Activated CD8-positive, alpha-beta memory T cell treated with anti-CD3 and anti-CD28 coated beads, Interleukin-2, amount 10 ng/mL, durations not matched to agents 7 days and 5 days (primary cell): ENCODE measurements at regions not wholly inside any gene's neighbourhood (a gene's known extent, or its start where the extent isn't known, plus 50 kb on each side); places are given as distances from the start of the nearest gene placed in this dataset.
"Not testable (repeated sequence)": the region's sequence is repeated elsewhere in the genome, so short reads cannot be mapped to it uniquely, and the experiment has no call there.

ENCODE experiments used
- ATAC-seq: fragments of 150-1000 bp; cut with Tn5 transposase; one replicate; pipeline ENCODE4 v1.10.0; 2021; ENCODE audit warnings: moderate library complexity
- CTCF ChIA-PET: fragments of 350-600 bp; sonication (Branson Sonifier 250); formaldehyde crosslinking; loops from one replicate; lab custom pipeline; 2021; ENCODE audit warnings: antibody characterized with exemption; lab: Charles Lee
- DNase-seq: peaks from one replicate; pipeline ENCODE4 v3.0.0-alpha.2; 2020
- H3K27ac Mint-ChIP-seq: one replicate; pipeline ENCODE4 v1.8.0; 2021; ENCODE audit warnings: mild to moderate bottlenecking, mixed read lengths
- H3K27me3 Mint-ChIP-seq: one replicate; pipeline ENCODE4 v1.8.0; 2021; ENCODE audit warnings: mixed read lengths
- H3K36me3 Mint-ChIP-seq: one replicate; pipeline ENCODE4 v1.8.0; 2021; ENCODE audit warnings: mild to moderate bottlenecking, mixed read lengths
- H3K4me1 Mint-ChIP-seq: one replicate; pipeline ENCODE4 v1.8.0; 2021; ENCODE audit warnings: mixed read lengths
- H3K4me3 Mint-ChIP-seq: one replicate; pipeline ENCODE4 v1.8.0; 2021; ENCODE audit warnings: mild to moderate bottlenecking, moderate library complexity, mixed read lengths
- H3K9me3 Mint-ChIP-seq: one replicate; pipeline ENCODE4 v1.8.0; 2022; ENCODE audit warnings: low read depth, mixed read lengths

- H3K27me3 Mint-ChIP-seq, DNase-seq, ATAC-seq, CTCF ChIA-PET, H3K36me3 Mint-ChIP-seq, H3K27ac Mint-ChIP-seq, H3K9me3 Mint-ChIP-seq, H3K4me3 Mint-ChIP-seq, H3K4me1 Mint-ChIP-seq: not testable (repeated sequence)
Observed at GRCh38 chr4:146104052-146104451, 71.5 kb upstream of the LSM6 start.

- Mint-ChIP-seq H3K4me3 (no peak overlapping the region), H3K27me3 (peaks cover 4% of the 10 kb centered on the region), H3K27ac (no peak overlapping the region), H3K9me3 (no peaks in the 10 kb centered on the region), H3K36me3 (no peaks in the 10 kb centered on the region), H3K4me1 (peaks cover 6% of the 10 kb centered on the region)
- no peak for DNase-seq
- CTCF ChIA-PET = no interaction called here
- no peak for ATAC-seq
Observed at GRCh38 chr4:146099585-146099984, 75.9 kb upstream of the LSM6 start.

GRCh38 chr4:146098978-146099377, 76.5 kb upstream of the LSM6 start:
- peaks cover 4% of the 10 kb centered on the region for H3K27me3 Mint-ChIP-seq
- H3K9me3 Mint-ChIP-seq = no peaks in the 10 kb centered on the region
- no peak for ATAC-seq
- CTCF ChIA-PET = no interaction called here
- no peak overlapping the region for H3K27ac Mint-ChIP-seq
- H3K4me1 Mint-ChIP-seq = peaks cover 6% of the 10 kb centered on the region
- H3K36me3 Mint-ChIP-seq = no peaks in the 10 kb centered on the region
- H3K4me3 Mint-ChIP-seq = no peak overlapping the region
- no peak for DNase-seq

GRCh38 chr4:146098397-146098796, 77.1 kb upstream of the LSM6 start:
- DNase-seq = no peak
- Mint-ChIP-seq H3K4me3 (no peak overlapping the region), H3K9me3 (no peaks in the 10 kb centered on the region), H3K4me1 (peaks cover 6% of the 10 kb centered on the region), H3K27me3 (peaks cover 4% of the 10 kb centered on the region), H3K27ac (no peak overlapping the region), H3K36me3 (no peaks in the 10 kb centered on the region)
- no peak for ATAC-seq
- CTCF ChIA-PET = no interaction called here

GRCh38 chr4:146096371-146096770, 79.1 kb upstream of the LSM6 start:
- Mint-ChIP-seq H3K36me3 (no peaks in the 10 kb centered on the region), H3K4me1 (peaks cover 6% of the 10 kb centered on the region), H3K4me3 (no peak overlapping the region), H3K27ac (no peak overlapping the region), H3K9me3 (no peaks in the 10 kb centered on the region), H3K27me3 (peaks cover 15% of the 10 kb centered on the region)
- ATAC-seq (no peak), DNase-seq (no peak)
- CTCF ChIA-PET = no interaction called here

GRCh38 chr4:146095860-146096259, 79.7 kb upstream of the LSM6 start:
- H3K4me1 Mint-ChIP-seq = peaks cover 6% of the 10 kb centered on the region
- no peak overlapping the region for H3K4me3 Mint-ChIP-seq
- H3K27ac Mint-ChIP-seq = no peak overlapping the region
- H3K9me3 Mint-ChIP-seq = no peaks in the 10 kb centered on the region
- CTCF ChIA-PET = interaction anchor here (0.8 to 1.6 kb wide), 7 partner anchors 10 to 1001 kb away, joined by 3 to 8 read pairs (median 4); no protein-coding TSS in a partner anchor
- no peaks in the 10 kb centered on the region for H3K36me3 Mint-ChIP-seq
- DNase-seq = no peak
- ATAC-seq = no peak
- H3K27me3 Mint-ChIP-seq = peaks cover 13% of the 10 kb centered on the region

GRCh38 chr4:146095091-146095690, 80.3 kb upstream of the LSM6 start:
- H3K9me3 Mint-ChIP-seq = no peaks in the 10 kb centered on the region
- CTCF ChIA-PET = interaction anchor here (0.6 to 1.6 kb wide), 10 partner anchors 9 to 1002 kb away, joined by 3 to 8 read pairs (median 3); no protein-coding TSS in a partner anchor
- ATAC-seq = no peak
- peaks cover 17% of the 10 kb centered on the region for H3K27me3 Mint-ChIP-seq
- peaks cover 6% of the 10 kb centered on the region for H3K4me1 Mint-ChIP-seq
- no peaks in the 10 kb centered on the region for H3K36me3 Mint-ChIP-seq
- no peak for DNase-seq
- H3K27ac Mint-ChIP-seq = no peak overlapping the region
- no peak overlapping the region for H3K4me3 Mint-ChIP-seq

- no peak overlapping the region for H3K27ac Mint-ChIP-seq
- DNase-seq (no peak), ATAC-seq (no peak)
- CTCF ChIA-PET = no interaction called here
- no peak overlapping the region for H3K4me3 Mint-ChIP-seq
- H3K36me3 Mint-ChIP-seq = no peaks in the 10 kb centered on the region
- H3K4me1 Mint-ChIP-seq = no peaks in the 10 kb centered on the region
- peaks cover 54% of the 10 kb centered on the region for H3K27me3 Mint-ChIP-seq
- no peaks in the 10 kb centered on the region for H3K9me3 Mint-ChIP-seq
Observed at GRCh38 chr4:146088690-146089089, 86.8 kb upstream of the LSM6 start.

GRCh38 chr4:146087856-146088255, 87.7 kb upstream of the LSM6 start:
- no peaks in the 10 kb centered on the region for H3K4me1 Mint-ChIP-seq
- DNase-seq = no peak
- ATAC-seq = no peak
- no peaks in the 10 kb centered on the region for H3K9me3 Mint-ChIP-seq
- H3K4me3 Mint-ChIP-seq = no peak overlapping the region
- H3K36me3 Mint-ChIP-seq = no peaks in the 10 kb centered on the region
- CTCF ChIA-PET = no interaction called here
- H3K27me3 Mint-ChIP-seq = peaks cover 57% of the 10 kb centered on the region
- H3K27ac Mint-ChIP-seq = no peak overlapping the region

- ATAC-seq = no peak
- H3K4me1 Mint-ChIP-seq = no peaks in the 10 kb centered on the region
- CTCF ChIA-PET = no interaction called here
- H3K27me3 Mint-ChIP-seq = peaks cover 18% of the 10 kb centered on the region
- no peaks in the 10 kb centered on the region for H3K9me3 Mint-ChIP-seq
- no peak for DNase-seq
- no peaks in the 10 kb centered on the region for H3K36me3 Mint-ChIP-seq
- H3K4me3 Mint-ChIP-seq = no peak overlapping the region
- no peak overlapping the region for H3K27ac Mint-ChIP-seq
Observed at GRCh38 chr4:146076081-146076480, 99.4 kb upstream of the LSM6 start.

GRCh38 chr4:146073517-146073916, 102.0 kb upstream of the LSM6 start:
- H3K4me3 Mint-ChIP-seq = no peak overlapping the region
- no peak for ATAC-seq
- no peaks in the 10 kb centered on the region for H3K4me1 Mint-ChIP-seq
- DNase-seq = no peak
- no peaks in the 10 kb centered on the region for H3K36me3 Mint-ChIP-seq
- H3K27me3 Mint-ChIP-seq = peaks cover 16% of the 10 kb centered on the region
- no peak overlapping the region for H3K27ac Mint-ChIP-seq
- no peaks in the 10 kb centered on the region for H3K9me3 Mint-ChIP-seq
- CTCF ChIA-PET = no interaction called here

GRCh38 chr4:146072376-146072775, 103.1 kb upstream of the LSM6 start:
- H3K27ac Mint-ChIP-seq = no peak overlapping the region
- no peak overlapping the region for H3K4me3 Mint-ChIP-seq
- H3K9me3 Mint-ChIP-seq = no peaks in the 10 kb centered on the region
- peaks cover 9% of the 10 kb centered on the region for H3K27me3 Mint-ChIP-seq
- ATAC-seq = no peak
- CTCF ChIA-PET = no interaction called here
- no peak for DNase-seq
- no peaks in the 10 kb centered on the region for H3K4me1 Mint-ChIP-seq
- H3K36me3 Mint-ChIP-seq = no peaks in the 10 kb centered on the region

- DNase-seq (no peak), ATAC-seq (no peak)
- H3K4me3 Mint-ChIP-seq = no peak overlapping the region
Observed at GRCh38 chr4:146071390-146071789, 104.1 kb upstream of the LSM6 start.

GRCh38 chr4:146063143-146063542, 112.4 kb upstream of the LSM6 start:
- no peaks in the 10 kb centered on the region for H3K9me3 Mint-ChIP-seq
- H3K4me3 Mint-ChIP-seq = no peak overlapping the region
- H3K27ac Mint-ChIP-seq = no peak overlapping the region
- DNase-seq (no peak), ATAC-seq (no peak)
- H3K36me3 Mint-ChIP-seq = no peaks in the 10 kb centered on the region
- CTCF ChIA-PET = no interaction called here
- peaks cover 18% of the 10 kb centered on the region for H3K27me3 Mint-ChIP-seq
- H3K4me1 Mint-ChIP-seq = no peaks in the 10 kb centered on the region

More at GRCh38 chr4:146071390-146071789, 104.1 kb upstream of the LSM6 start:
- H3K4me1 Mint-ChIP-seq = no peaks in the 10 kb centered on the region
- no peaks in the 10 kb centered on the region for H3K9me3 Mint-ChIP-seq
- H3K27me3 Mint-ChIP-seq = peaks cover 7% of the 10 kb centered on the region
- H3K36me3 Mint-ChIP-seq = no peaks in the 10 kb centered on the region
- CTCF ChIA-PET = no interaction called here
- H3K27ac Mint-ChIP-seq = no peak overlapping the region
